HEK293T (cell line): ENCODE measurements at regions not wholly inside any gene's neighbourhood (a gene's known extent, or its start where the extent isn't known, plus 50 kb on each side); places are given as distances from the start of the nearest gene placed in this dataset.

Experiments
- CTCF ChIA-PET: fragments of 350-600 bp; formaldehyde crosslinking; extraction: SDS; loops from one replicate; lab custom pipeline; 2021; ENCODE audit warnings: antibody characterized with exemption, inconsistent platforms; lab: Yijun Ruan, JAX
- POLR2A ChIA-PET: fragments of 350-600 bp; formaldehyde crosslinking; extraction: SDS; loops from one replicate; lab custom pipeline; 2020; ENCODE audit warnings: antibody characterized with exemption, inconsistent platforms; lab: Yijun Ruan, JAX
- DNase-seq: peaks from one replicate; pipeline ENCODE4 v3.0.0; 2012; ENCODE audit warnings: mixed read lengths; ENCODE audit errors: extremely low spot score
- ARNT ChIP-seq: fragments of 450-650 bp; IDR thresholded peaks from 2 replicates; pipeline ENCODE4 v1.6.1; 2017; ENCODE audit warnings: mild to moderate bottlenecking
- BHLHE40 ChIP-seq: fragments of 450-650 bp; IDR thresholded peaks from 2 replicates; pipeline ENCODE4 v1.6.1; 2016; ENCODE audit warnings: mild to moderate bottlenecking, moderate library complexity, borderline replicate concordance
- CTBP1 ChIP-seq: fragments of 450-650 bp; IDR thresholded peaks from 2 replicates; pipeline ENCODE4 v1.6.1; 2016; ENCODE audit warnings: borderline replicate concordance
- ELF4 ChIP-seq: fragments of 450-650 bp; IDR thresholded peaks from 2 replicates; pipeline ENCODE4 v1.6.1; 2017; ENCODE audit warnings: antibody characterized with exemption
- FOXA1 ChIP-seq: fragments of 450-650 bp; IDR thresholded peaks from 2 replicates; pipeline ENCODE4 v1.6.1; 2016; ENCODE audit warnings: mild to moderate bottlenecking
- FOXK2 ChIP-seq: fragments of 450-650 bp; IDR thresholded peaks from 2 replicates; pipeline ENCODE4 v1.6.1; 2016; ENCODE audit warnings: mild to moderate bottlenecking
- FOXM1 ChIP-seq: fragments of 450-650 bp; IDR thresholded peaks from 2 replicates; pipeline ENCODE4 v1.6.1; 2017; ENCODE audit warnings: mild to moderate bottlenecking, borderline replicate concordance
- HDGF ChIP-seq: fragments of 450-650 bp; IDR thresholded peaks from 2 replicates; pipeline ENCODE4 v1.6.1; 2017; ENCODE audit warnings: antibody characterized with exemption, borderline replicate concordance
- L3MBTL2 ChIP-seq: fragments of 450-650 bp; conservative IDR thresholded peaks from 2 replicates; pipeline ENCODE4 v1.6.1; 2016; ENCODE audit warnings: mild to moderate bottlenecking
- LEF1 ChIP-seq: fragments of 450-650 bp; IDR thresholded peaks from 2 replicates; pipeline ENCODE4 v1.6.1; 2017; ENCODE audit warnings: mild to moderate bottlenecking, borderline replicate concordance
- NFRKB ChIP-seq: fragments of 450-650 bp; IDR thresholded peaks from 2 replicates; pipeline ENCODE4 v1.6.1; 2016; ENCODE audit warnings: mild to moderate bottlenecking, moderate library complexity
- SP1 ChIP-seq: fragments of 450-650 bp; IDR thresholded peaks from 2 replicates; pipeline ENCODE4 v1.6.1; 2017
- SUZ12 ChIP-seq: fragments of 450-650 bp; IDR thresholded peaks from 2 replicates; pipeline ENCODE4 v1.6.1; 2016; ENCODE audit warnings: mild to moderate bottlenecking
- TARDBP ChIP-seq: fragments of 450-650 bp; IDR thresholded peaks from 2 replicates; pipeline ENCODE4 v1.6.1; 2016
- ZNF384 ChIP-seq: fragments of 450-650 bp; IDR thresholded peaks from 2 replicates; pipeline ENCODE4 v1.6.1; 2016
- TF ChIP-seq, protein P1 (sequence below): fragments of 450-650 bp; IDR thresholded peaks from 2 replicates; pipeline ENCODE4 v1.6.1; 2016

DNA sequence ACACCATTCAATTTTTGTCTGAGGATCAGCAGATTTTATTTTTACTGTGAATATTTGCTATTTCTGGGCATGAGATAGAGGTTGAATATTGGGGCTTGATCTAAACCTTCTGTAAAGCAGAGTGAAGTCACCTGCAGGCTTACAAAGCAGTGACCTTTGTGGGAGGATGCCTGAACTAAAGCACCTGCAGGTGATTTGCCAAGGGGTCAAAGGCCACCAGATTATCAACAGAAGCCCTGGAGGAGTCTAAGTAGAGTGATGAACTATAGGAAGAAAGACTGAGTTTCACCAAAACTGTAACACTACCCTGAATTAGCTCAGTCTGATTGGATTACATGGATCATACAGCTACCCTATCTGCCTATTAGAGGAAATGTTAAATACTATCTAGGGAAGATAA lies 144.3 kb upstream of the PRLR start:
- DNase-seq, result no peak
- ChIA-PET POLR2A (no interaction called here), CTCF (no interaction called here)
- TF ChIP-seq FOXA1 (no peak), ZNF384 (no peak), ARNT (no peak), SP1 (no peak), TARDBP (no peak), HDGF (no peak), L3MBTL2 (no peak), SUZ12 (no peak), FOXK2 (no peak), ELF4 (no peak), FOXM1 (no peak), LEF1 (no peak), BHLHE40 (no peak), CTBP1 (no peak), NFRKB (no peak)
- TF ChIP-seq, protein P1, sequence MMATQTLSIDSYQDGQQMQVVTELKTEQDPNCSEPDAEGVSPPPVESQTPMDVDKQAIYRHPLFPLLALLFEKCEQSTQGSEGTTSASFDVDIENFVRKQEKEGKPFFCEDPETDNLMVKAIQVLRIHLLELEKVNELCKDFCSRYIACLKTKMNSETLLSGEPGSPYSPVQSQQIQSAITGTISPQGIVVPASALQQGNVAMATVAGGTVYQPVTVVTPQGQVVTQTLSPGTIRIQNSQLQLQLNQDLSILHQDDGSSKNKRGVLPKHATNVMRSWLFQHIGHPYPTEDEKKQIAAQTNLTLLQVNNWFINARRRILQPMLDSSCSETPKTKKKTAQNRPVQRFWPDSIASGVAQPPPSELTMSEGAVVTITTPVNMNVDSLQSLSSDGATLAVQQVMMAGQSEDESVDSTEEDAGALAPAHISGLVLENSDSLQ, result no peak

DNA sequence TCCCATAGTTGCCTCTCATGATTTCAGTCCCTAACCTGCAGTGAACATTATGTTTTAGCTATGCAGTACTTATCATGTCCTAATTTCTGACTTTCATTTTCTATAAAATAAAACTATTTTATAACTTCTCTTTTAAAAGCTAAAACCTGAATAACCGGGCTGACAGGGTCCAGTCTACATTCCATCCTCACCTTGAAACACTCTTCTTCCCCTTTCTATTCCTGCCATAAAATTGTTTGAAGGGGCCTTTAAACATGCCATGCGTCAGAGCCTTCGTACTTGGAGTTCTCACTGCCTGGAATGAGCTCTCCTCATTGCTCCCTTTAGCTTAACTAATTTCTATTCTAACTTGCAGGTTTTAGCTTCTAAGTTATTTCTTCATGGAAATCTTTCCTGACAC lies 143.0 kb upstream of the PRLR start:
- ChIA-PET POLR2A (no interaction called here), CTCF (interaction anchor here (0.8 kb wide), 1 partner anchor 19 kb away, joined by 3 read pairs; no protein-coding TSS in a partner anchor)
- TF ChIP-seq SUZ12 (no peak), LEF1 (no peak), ELF4 (no peak), ARNT (no peak), CTBP1 (no peak), TARDBP (no peak), FOXM1 (no peak), ZNF384 (no peak), FOXA1 (no peak), HDGF (no peak), FOXK2 (no peak), BHLHE40 (no peak), SP1 (no peak), NFRKB (no peak), L3MBTL2 (no peak)
- TF ChIP-seq, protein P1, result no peak

DNA sequence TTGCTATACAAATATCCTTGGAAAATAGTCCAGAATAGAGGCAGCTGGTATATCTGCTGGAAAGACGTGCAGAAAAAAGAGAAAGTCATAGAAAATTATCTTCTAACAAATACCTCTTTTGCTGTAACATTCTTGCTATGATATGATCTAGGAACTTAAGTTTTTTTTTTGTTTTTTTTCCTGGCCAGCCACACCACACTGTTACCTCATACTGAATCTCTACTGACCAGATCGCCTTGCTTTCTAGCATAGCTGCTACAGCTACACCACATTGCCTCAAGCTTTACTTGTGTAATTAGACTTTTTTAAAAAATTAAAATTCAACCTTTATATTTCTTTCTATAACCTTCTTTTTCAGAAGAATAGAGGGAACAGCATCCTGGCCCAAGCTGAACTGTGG lies 142.2 kb upstream of the PRLR start:
- CTCF ChIA-PET, result no interaction called here
- POLR2A ChIA-PET, result no interaction called here
- TF ChIP-seq FOXM1, result no peak
- no peak for TF ChIP-seq BHLHE40
- TF ChIP-seq SUZ12, result no peak
- TF ChIP-seq CTBP1, result no peak
- TF ChIP-seq NFRKB, result no peak
- TF ChIP-seq SP1, result no peak
- no peak for TF ChIP-seq ZNF384
- TF ChIP-seq ELF4, result no peak
- no peak for TF ChIP-seq L3MBTL2
- TF ChIP-seq FOXA1, result no peak
- TF ChIP-seq, protein P1, result no peak
- no peak for TF ChIP-seq TARDBP
- TF ChIP-seq LEF1, result no peak
- no peak for TF ChIP-seq HDGF
- TF ChIP-seq FOXK2, result no peak
- no peak for TF ChIP-seq ARNT
- no peak for DNase-seq

More for the DNA sequence above, 143.0 kb upstream of the PRLR start:
- DNase-seq, result no peak

DNA sequence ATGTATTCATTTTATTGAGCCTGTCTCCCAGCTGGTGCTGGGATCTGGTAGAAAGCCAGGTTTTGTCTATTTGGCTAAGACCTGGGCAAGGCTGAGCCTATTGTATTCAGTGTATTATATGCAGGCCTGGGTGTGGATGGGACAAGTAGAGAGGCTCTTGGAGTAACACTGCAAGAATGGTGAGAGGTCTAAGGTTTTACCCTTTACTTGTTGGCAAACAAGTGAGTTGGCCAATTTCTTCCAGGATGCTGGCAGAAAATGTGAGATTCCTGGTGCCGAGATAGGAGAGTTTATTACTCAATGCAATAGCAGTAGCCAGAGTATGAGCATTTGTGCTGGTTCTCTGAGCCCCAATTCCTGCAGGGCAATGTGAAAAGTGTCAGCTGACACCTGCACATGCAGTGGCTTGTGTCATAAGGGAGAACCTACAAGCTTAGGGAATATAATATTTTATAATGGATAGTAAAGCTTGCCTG lies 141.7 kb upstream of the PRLR start:
- ChIA-PET CTCF (no interaction called here), POLR2A (no interaction called here)
- no peak for DNase-seq
- TF ChIP-seq LEF1, result no peak
- no peak for TF ChIP-seq HDGF
- no peak for TF ChIP-seq FOXK2
- TF ChIP-seq, protein P1, result no peak
- TF ChIP-seq SP1, result no peak
- no peak for TF ChIP-seq FOXA1
- TF ChIP-seq ELF4, result no peak
- no peak for TF ChIP-seq SUZ12
- no peak for TF ChIP-seq L3MBTL2
- no peak for TF ChIP-seq TARDBP
- TF ChIP-seq BHLHE40, result no peak
- no peak for TF ChIP-seq ZNF384

DNA sequence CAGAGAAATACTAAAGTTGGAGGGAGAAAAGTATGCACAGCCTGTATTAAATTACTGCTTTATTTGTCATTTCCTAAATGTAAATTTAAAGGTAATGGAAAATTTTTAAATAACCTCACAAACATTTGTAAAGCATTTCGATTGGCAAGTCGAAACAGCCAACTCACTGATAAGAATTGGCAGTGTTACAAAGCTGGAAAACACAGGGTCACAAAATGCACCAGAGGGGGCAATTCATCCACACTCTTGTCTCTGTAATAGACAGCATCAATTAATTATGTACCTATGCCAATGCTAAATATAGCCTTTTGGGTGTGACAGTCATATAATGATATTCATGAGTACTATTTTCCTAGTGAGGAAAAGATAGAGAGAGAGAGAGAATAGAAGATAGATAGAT lies 140.6 kb upstream of the PRLR start:
- ChIA-PET POLR2A (no interaction called here), CTCF (interaction anchor here (0.9 kb wide), 2 partner anchors 9 to 65 kb away, joined by 4 to 6 read pairs; no protein-coding TSS in a partner anchor)
- no peak for DNase-seq
- no peak for TF ChIP-seq SUZ12
- no peak for TF ChIP-seq FOXK2
- no peak for TF ChIP-seq LEF1
